Stimulated activated naive CD8-positive, alpha-beta T cell treated with anti-CD3 and anti-CD28 coated beads, Interleukin-15, Interleukin-2, amounts not matched to agents 100 U/mL and 50 U/mL, for 24 hours (primary cell): ENCODE measurements at regions not wholly inside any gene's neighbourhood (a gene's known extent, or its start where the extent isn't known, plus 50 kb on each side); places are given as distances from the start of the nearest gene placed in this dataset.
"Not testable (repeated sequence)": the region's sequence is repeated elsewhere in the genome, so short reads cannot be mapped to it uniquely, and the experiment has no call there.

Source experiments
- ATAC-seq: fragments of 150-1000 bp; cut with Tn5 transposase; one replicate; pipeline ENCODE4 v1.10.0; 2021
- DNase-seq: peaks from one replicate; pipeline ENCODE4 v3.0.0; 2021

- not testable (repeated sequence) for ATAC-seq
These were observed 104.5 kb downstream of the ZNF33B start for GRCh38 chr10:42533866-42534265.

GRCh38 chr10:42532996-42533395, 105.4 kb downstream of the ZNF33B start:
- ATAC-seq (no peak), DNase-seq (no peak)

More at GRCh38 chr10:42533866-42534265, 104.5 kb downstream of the ZNF33B start:
- DNase-seq: not testable (repeated sequence)

DNA sequence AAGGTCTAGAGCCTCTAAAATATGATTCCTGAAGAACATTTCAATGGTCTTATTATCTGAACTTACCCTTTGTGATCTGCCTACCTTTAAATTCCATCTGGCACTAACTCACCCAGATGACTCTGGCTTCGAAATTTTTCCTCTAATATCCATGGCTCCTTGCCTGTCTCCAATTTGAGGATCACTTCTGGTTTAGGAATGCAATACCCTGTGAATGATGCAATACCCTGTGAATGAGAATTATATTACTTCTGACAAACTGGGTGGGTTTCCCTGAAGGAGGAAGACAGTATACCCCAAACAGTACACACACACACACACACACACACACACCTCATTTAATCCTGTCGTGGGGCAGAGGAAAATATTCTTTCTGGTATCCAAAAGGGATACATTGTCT, 115.3 kb downstream of the ZNF33B start:
- ATAC-seq (no peak), DNase-seq (no peak)

DNA sequence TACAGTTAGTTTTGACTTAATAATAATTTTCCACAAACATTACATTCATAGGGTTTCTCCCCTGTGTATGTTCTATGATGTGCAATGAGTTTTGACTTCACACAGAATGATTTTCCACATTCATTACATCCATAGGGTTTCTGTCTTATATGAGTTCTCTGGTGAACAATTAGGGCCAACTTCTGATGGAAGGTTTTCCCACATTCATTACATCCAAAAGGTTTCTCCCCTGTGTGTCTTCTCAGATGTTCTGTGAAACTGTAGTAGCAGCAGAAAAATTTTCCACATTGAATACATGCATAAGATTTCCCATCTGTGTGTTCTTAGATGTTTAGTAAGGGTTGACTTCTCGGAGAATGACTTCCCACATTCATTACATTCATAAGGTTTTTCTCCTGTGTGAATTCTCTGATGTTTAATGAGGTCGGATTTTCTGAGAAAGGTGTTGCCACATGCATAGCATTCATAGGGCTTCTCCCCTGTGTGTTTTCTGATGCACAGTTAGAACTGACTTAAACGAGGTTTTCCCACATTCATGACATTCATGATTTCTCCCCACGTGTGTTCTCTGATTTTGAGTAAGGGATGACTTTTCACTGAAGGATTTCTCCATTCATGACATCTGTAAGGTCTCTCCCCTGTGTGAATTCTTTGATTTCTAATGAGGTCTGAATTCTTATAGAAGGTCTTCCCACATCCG, 118.5 kb downstream of the ZNF33B start:
- ATAC-seq (no peak), DNase-seq (no peak)

DNA sequence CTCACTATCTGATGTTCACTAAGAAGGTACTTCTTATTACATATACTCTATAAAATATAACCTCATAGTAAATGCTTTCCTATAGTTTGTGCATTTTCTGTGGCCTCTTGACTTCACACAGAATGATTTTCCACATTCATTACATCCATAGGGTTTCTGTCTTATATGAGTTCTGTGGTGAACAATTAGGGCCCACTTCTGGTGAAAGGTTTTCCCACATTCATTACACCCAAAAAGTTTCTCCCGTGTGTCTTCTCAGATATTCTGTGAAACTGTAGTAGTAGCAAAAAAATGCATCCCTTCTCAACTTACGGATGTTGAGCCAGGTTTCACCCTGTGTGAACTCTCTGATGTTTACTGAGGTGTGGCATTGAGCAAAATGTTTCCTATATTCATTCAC, 119.3 kb downstream of the ZNF33B start:
- DNase-seq (no peak), ATAC-seq (no peak)

DNA sequence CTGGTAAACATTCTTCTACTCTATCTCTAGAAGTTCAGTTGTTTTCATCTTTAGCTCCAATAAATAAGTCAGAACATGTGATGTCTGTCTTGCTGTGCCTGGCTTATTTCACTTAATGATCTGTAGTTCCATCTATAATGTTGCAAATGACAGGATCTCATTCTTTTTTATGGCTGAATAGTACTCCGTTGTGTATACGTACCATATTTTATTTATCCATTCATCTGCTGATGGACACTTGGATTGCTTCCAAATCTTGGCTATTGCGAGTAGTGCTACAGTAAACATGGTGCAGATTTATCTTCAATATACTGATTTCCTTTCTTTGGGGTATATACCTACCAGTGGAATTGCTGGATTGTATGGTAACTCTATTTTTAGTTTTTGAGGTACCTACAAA, 124.4 kb downstream of the ZNF33B start:
- ATAC-seq (no peak), DNase-seq (no peak)

- no peak for ATAC-seq
- DNase-seq: no peak
These were observed 146.6 kb downstream of the ZNF33B start for GRCh38 chr10:42491801-42492200.

DNA sequence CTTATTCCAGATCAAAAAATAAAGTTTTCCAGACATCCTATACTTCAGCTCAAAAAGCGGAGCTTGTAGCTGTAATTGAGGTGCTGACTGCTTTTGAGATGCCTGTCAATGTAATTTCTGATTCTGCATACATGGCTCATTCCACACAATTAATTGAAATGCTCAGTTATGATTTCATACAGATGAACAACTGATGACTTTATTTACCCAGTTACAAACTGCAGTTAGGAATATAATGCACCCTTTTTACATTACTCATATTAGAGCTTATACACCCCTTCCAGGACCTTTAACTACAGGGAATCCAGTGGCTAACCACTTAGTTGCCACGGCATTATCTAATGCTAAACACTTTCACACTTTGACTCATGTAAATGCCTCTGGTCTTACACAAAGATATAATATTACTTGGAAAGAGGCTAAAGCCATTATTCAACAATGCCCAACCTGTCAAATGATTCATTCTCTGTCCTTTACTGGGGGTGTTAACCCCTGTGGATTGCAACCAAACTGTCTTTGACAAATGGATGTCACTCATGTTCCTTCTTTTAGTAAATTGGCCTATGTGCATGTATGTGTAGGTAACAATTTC, 147.3 kb downstream of the ZNF33B start:
- ATAC-seq: no peak

DNA sequence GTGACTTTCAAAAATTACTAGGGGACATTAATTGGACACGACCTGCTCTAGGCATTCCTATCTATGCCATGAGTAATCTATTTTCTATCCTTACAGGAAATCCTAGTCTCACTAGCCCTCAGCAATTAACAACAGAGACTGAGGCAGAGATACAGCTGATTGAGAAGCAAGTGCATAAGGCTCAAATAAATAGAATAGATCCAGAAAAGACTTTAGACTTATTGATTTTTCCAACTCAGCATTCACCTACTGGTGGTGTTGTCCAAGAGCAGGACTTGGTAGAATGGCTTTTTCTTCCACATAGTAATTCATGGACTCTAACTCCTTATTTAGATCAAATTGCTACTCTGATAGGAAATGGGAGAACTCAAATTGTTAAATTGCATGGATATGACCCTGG, 148.0 kb downstream of the ZNF33B start:
- ATAC-seq (no peak), DNase-seq (no peak)

More for the DNA sequence above, 147.3 kb downstream of the ZNF33B start:
- no peak for DNase-seq

GRCh38 chr10:42488416-42488815, 150.0 kb downstream of the ZNF33B start:
- no peak for DNase-seq

GRCh38 chr10:42482411-42482810, 156.0 kb downstream of the ZNF33B start:
- DNase-seq (no peak), ATAC-seq (no peak)

More at GRCh38 chr10:42488416-42488815, 150.0 kb downstream of the ZNF33B start:
- no peak for ATAC-seq

DNA sequence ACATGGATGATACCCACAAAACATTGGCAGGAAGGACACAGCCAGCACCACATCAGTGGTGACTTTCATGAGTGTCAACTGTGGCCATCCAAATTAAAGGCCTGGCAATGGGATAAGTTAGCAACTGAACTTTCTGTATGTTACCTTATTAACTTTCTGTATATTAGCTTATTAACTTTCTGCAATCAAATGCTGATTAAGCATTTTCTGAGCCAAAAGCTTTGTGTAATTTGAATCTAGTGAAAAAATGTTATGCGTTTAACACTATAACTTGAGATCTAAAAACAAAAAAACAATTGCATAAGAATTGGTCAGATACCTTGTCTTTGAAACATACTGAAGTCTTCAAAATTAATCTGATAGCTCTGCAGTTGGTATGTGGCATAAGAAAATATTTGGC, 159.3 kb downstream of the ZNF33B start:
- ATAC-seq: no peak

DNA sequence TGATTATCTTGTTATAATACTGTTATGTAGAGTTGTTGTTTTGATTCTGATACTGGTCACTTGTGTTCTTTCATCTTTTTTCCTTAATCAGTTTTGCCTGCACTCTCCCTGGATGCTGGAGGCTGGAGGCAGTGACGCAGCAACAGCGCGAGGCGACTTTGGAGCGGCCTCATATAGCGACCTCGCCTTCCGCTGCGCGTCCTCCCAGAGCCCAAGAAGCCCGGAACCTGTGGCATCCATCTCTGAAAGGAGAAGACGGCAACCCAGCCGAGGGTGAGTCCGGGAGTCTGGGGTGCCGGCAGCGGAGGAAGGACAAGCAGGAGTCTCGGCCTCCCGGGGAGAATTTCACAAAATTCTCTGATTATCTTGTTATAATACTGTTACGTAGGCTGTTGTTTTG, 161.2 kb downstream of the ZNF33B start:
- DNase-seq (no peak), ATAC-seq (no peak)

More for the DNA sequence above, 159.3 kb downstream of the ZNF33B start:
- DNase-seq: no peak

- ATAC-seq: no peak
- DNase-seq: no peak
These were observed 162.3 kb downstream of the ZNF33B start for GRCh38 chr10:42476101-42476500.

GRCh38 chr10:42475168-42476098, 162.9 kb downstream of the ZNF33B start:
- DNase-seq (no peak), ATAC-seq (no peak)

- DNase-seq: no peak
These were observed 184.1 kb downstream of the ZNF33B start for GRCh38 chr10:42454313-42454712.

DNA sequence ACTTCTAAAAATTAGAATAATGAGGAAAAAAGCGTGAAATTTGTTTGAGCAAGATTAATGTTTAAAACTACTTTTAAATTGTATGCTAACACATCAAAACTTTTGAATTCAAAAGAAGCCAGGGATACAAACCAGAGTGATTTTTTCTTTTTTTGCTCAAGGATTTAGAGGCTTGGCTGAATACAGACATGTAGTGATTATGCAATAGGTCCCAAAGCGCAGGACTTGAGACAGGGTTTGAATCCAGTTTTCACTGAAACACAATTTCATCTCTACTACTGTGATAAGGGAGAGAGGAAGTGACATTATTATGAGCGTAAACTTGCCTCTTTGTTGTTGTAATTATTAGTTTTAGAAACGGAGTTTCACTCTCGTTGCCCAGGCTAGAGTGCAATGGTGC, 207.3 kb downstream of the ZNF33B start:
- DNase-seq (no peak), ATAC-seq (no peak)

More at GRCh38 chr10:42454313-42454712, 184.1 kb downstream of the ZNF33B start:
- peak; percentile 23 for ATAC-seq

DNA sequence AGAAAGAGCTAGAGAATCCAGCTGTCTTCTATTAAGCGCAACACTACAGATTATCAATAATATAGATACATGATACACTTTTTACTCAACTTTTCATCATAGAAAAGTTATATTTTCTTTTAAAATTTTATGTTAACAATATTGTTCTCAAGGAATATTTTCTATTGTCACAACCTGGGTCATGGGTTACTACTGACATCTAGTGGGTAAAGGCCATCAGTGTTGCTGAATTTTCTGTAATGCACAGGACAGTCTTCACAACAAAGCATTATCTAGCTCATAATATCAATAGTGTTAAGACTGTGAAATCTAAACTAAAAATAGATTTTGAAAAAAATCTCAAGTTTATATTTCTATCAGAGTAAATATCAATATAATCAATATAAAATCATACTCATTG, 209.8 kb downstream of the ZNF33B start:
- no peak for ATAC-seq
- DNase-seq: no peak

- DNase-seq: no peak
- ATAC-seq: no peak
These were observed 215.5 kb downstream of the ZNF33B start for GRCh38 chr10:42422911-42423310.

DNA sequence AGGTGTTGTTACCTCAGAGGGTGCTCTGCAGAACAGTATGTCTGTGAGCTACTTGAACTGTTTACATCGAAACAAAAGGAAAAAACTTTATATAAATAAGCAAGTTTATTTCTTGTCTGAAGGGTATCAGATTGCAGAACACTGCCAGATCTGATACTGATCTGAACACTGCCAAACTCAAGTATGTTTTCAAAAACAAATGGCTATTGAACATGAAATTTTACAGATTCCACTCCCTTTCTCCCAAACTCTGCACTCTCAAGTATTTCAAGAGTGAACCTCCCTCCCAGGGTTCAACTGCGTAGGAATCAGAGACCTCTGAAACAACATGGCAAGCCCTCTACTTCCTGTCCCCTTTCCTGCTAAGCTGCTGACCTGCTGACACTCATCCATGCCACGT, 216.6 kb downstream of the ZNF33B start:
- ATAC-seq (no peak), DNase-seq (no peak)

GRCh38 chr10:42419789-42420188, 218.6 kb downstream of the ZNF33B start:
- no peak for DNase-seq
- no peak for ATAC-seq

DNA sequence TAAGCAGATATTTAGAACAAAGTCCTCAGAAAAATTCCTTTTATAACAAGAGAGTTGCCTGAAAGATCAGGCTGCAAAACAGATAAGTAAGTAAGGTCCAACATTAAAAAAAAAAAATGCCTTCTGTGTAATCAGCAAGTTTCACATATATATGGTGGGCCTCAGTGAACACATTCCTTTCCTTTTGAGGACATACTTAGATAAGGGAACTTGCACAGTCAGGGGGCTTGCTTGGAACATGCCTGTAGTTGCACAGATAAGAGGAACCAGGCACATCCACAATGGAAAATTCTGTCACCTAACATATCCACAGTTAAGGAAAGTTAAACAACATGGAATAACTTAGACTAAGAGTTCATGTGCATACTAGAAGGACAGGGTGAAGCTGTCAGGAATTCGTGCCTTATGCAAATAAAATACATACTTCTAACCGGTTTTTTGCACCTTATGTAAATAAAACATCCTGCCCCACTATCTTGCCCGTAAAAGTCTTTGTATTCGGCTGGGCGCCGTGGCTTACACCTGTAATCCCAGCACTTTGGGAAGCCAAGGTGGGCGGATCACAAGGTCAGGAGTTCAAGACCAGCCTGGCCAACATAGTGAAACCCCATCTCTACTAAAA, 257.3 kb downstream of the ZNF33B start:
- DNase-seq: no peak
- no peak for ATAC-seq
